ENCODE measurements at regions not wholly inside any gene's neighbourhood (a gene's known extent, or its start where the extent isn't known, plus 50 kb on each side); places are given as distances from the start of the nearest gene placed in this dataset.
"Not testable (repeated sequence)": the region's sequence is repeated elsewhere in the genome, so short reads cannot be mapped to it uniquely, and the experiment has no call there.

DNA sequence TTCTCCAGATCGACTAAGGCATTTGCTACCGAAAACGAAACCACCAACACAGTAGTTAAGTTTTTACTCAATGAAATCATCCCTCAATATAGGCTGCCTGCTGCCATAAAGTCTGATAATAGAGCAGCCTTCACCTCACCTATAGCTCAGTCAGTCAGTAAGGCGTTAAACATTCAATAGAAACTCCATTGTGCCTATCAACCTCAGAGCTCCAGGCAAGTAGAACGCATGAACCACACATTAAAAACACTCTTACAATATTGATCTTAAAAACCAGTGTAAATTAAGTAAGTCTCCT, 160.6 kb downstream of the DEFB131A start:
- Histone ChIP-seq H3K56ac (ENCODE audit: low read length) (peak overlapping the region; percentile 25), H3K4ac (ENCODE audit: low read depth, low read length) (peak overlapping the region; percentile 16)
- H3K27me3 ChIP-seq (ENCODE audit: insufficient read depth, low read length, poor library complexity); H3K9ac ChIP-seq (ENCODE audit: low read length); H3K4me3 ChIP-seq (ENCODE audit: low read length); DNase-seq; H3K23ac ChIP-seq (ENCODE audit: low read length); H3K36me3 ChIP-seq (ENCODE audit: control insufficient read depth, insufficient read depth, low read length); H3K27ac ChIP-seq (ENCODE audit: low read depth, low read length); H2AK5ac ChIP-seq (ENCODE audit: low read length); H4K5ac ChIP-seq (ENCODE audit: low read length); H3K79me1 ChIP-seq (ENCODE audit: low read length); H2BK5ac ChIP-seq (ENCODE audit: low read length); H2BK15ac ChIP-seq (replicated peaks; ENCODE audit: low read depth); H3K4me2 ChIP-seq (ENCODE audit: low read length); H3K4me1 ChIP-seq (ENCODE audit: control insufficient read depth, low read depth, low read length); H3K79me2 ChIP-seq (ENCODE audit: control insufficient read depth, insufficient read depth, low read length); H2BK120ac ChIP-seq (ENCODE audit: low read depth, low read length); H4K8ac ChIP-seq (ENCODE audit: low read depth, low read length); H3K18ac ChIP-seq (ENCODE audit: low read length): not testable (repeated sequence)
- WGBS (ENCODE audit: extremely low coverage, insufficient coverage, low lambda C conversion rate), result no CpG with 5 or more reads among the region's 5 CpGs

DNA sequence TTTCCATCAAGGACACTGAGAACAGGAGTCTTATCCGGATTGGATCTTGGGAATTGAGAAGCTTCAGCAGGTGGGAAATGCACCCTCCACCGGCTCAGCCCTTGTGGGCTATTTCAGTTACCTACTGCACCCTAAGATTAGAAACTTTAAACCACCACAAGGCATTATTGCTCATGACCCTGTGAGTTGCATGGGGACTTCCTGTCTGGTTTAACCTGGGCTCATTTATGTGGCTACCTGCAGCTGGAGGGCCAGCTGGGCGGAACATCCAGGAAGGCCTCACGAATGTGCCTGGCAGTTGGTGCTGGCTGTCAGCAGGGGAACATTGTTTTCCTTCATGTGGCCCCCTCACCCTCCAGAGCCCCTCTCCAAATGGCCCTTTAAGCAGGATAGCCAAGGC, 164.1 kb downstream of the DEFB131A start:
- WGBS (ENCODE audit: extremely low coverage, insufficient coverage, low lambda C conversion rate), result no CpG with 5 or more reads among the region's 4 CpGs
- Histone ChIP-seq H2AK5ac (ENCODE audit: low read length) (no peak overlapping the region), H3K4me1 (ENCODE audit: control insufficient read depth, low read depth, low read length) (peaks cover 6% of the 10 kb centered on the region), H3K18ac (ENCODE audit: low read length) (peak overlapping the region; percentile 93), H3K79me2 (ENCODE audit: control insufficient read depth, insufficient read depth, low read length) (no peaks in the 10 kb centered on the region), H3K4me2 (ENCODE audit: low read length) (no peak overlapping the region), H3K79me1 (ENCODE audit: low read length) (no peaks in the 10 kb centered on the region), H2BK15ac (replicated peaks; ENCODE audit: low read depth) (no peak overlapping the region), H3K56ac (ENCODE audit: low read length) (peak overlapping the region; percentile 79), H3K27ac (ENCODE audit: low read depth, low read length) (peak overlapping the region; percentile 70), H3K36me3 (ENCODE audit: control insufficient read depth, insufficient read depth, low read length) (no peaks in the 10 kb centered on the region), H3K23ac (ENCODE audit: low read length) (no peak overlapping the region), H4K8ac (ENCODE audit: low read depth, low read length) (peak overlapping the region; percentile 1), H2BK5ac (ENCODE audit: low read length) (peak overlapping the region; percentile 82), H3K4me3 (ENCODE audit: low read length) (no peak overlapping the region), H3K9ac (ENCODE audit: low read length) (no peak overlapping the region), H4K5ac (ENCODE audit: low read length) (no peak overlapping the region), H3K27me3 (ENCODE audit: insufficient read depth, low read length, poor library complexity) (no peaks in the 10 kb centered on the region), H2BK120ac (ENCODE audit: low read depth, low read length) (no peak overlapping the region), H3K4ac (ENCODE audit: low read depth, low read length) (no peak overlapping the region)
- DNase-seq, result no peak

DNA sequence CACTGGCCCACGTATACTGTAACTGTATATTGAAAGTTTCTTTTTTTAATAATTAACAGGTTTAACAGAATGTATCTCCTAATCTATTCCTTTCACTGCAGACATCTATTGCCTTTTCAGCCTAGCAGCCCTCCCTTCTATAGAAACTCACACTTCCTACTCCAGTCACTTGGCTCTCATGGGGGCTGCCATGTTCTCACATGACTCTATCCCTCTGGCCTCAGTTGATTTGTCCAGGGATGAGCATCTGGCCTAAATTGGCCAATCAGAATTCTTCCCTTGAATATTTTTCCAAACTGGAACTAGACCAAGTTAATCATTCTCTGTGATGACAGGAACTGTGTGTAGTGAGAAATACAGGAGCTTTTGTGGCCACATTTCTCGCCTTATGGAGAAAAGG, 166.1 kb downstream of the DEFB131A start:
- not testable (repeated sequence) for H2BK15ac ChIP-seq (replicated peaks; ENCODE audit: low read depth); H2AK5ac ChIP-seq (ENCODE audit: low read length); H3K27me3 ChIP-seq (ENCODE audit: insufficient read depth, low read length, poor library complexity); H3K27ac ChIP-seq (ENCODE audit: low read depth, low read length); DNase-seq; H3K4me3 ChIP-seq (ENCODE audit: low read length); H3K56ac ChIP-seq (ENCODE audit: low read length); H2BK120ac ChIP-seq (ENCODE audit: low read depth, low read length); H3K4ac ChIP-seq (ENCODE audit: low read depth, low read length); H3K36me3 ChIP-seq (ENCODE audit: control insufficient read depth, insufficient read depth, low read length); H3K23ac ChIP-seq (ENCODE audit: low read length); H4K5ac ChIP-seq (ENCODE audit: low read length); H3K18ac ChIP-seq (ENCODE audit: low read length); H3K79me1 ChIP-seq (ENCODE audit: low read length); H4K8ac ChIP-seq (ENCODE audit: low read depth, low read length); H3K79me2 ChIP-seq (ENCODE audit: control insufficient read depth, insufficient read depth, low read length); H3K4me2 ChIP-seq (ENCODE audit: low read length); H2BK5ac ChIP-seq (ENCODE audit: low read length); H3K4me1 ChIP-seq (ENCODE audit: control insufficient read depth, low read depth, low read length); H3K9ac ChIP-seq (ENCODE audit: low read length)
- no CpG with 5 or more reads among the region's 2 CpGs for WGBS (ENCODE audit: extremely low coverage, insufficient coverage, low lambda C conversion rate)

DNA sequence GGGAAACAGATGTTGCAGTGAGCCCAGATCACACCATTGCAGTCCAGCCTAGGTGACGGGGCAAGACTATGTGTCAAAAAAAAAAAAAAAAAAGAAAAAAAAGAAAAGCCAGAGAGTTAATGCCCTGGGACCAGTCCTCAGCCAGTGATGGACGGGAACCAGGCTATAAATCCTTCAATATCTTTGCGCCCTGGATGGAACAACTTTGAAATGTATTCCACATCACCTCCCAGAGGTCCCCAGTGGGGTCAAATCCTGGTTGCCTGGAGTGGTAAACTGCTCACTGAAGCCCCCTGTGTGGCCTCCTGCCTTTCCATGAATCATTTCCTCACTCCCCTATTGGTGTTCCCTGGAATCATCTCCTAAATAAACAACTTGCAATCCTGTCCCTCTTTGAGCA, 166.9 kb downstream of the DEFB131A start:
- H3K27ac ChIP-seq (ENCODE audit: low read depth, low read length), result no peak overlapping the region
- no peak overlapping the region for H4K8ac ChIP-seq (ENCODE audit: low read depth, low read length)
- no CpG with 5 or more reads among the region's 3 CpGs for WGBS (ENCODE audit: extremely low coverage, insufficient coverage, low lambda C conversion rate)
- H3K9ac ChIP-seq (ENCODE audit: low read length), result no peak overlapping the region
- no peak overlapping the region for H2BK5ac ChIP-seq (ENCODE audit: low read length)
- H2BK120ac ChIP-seq (ENCODE audit: low read depth, low read length), result no peak overlapping the region
- no peak overlapping the region for H3K18ac ChIP-seq (ENCODE audit: low read length)
- H3K56ac ChIP-seq (ENCODE audit: low read length), result no peak overlapping the region
- no peak for DNase-seq
- no peak overlapping the region for H3K4ac ChIP-seq (ENCODE audit: low read depth, low read length)
- no peaks in the 10 kb centered on the region for H3K79me1 ChIP-seq (ENCODE audit: low read length)
- H3K4me3 ChIP-seq (ENCODE audit: low read length), result no peak overlapping the region
- no peaks in the 10 kb centered on the region for H3K36me3 ChIP-seq (ENCODE audit: control insufficient read depth, insufficient read depth, low read length)
- no peak overlapping the region for H4K5ac ChIP-seq (ENCODE audit: low read length)
- no peak overlapping the region for H2AK5ac ChIP-seq (ENCODE audit: low read length)
- no peaks in the 10 kb centered on the region for H3K27me3 ChIP-seq (ENCODE audit: insufficient read depth, low read length, poor library complexity)
- H2BK15ac ChIP-seq (replicated peaks; ENCODE audit: low read depth), result no peak overlapping the region
- peaks cover 4% of the 10 kb centered on the region for H3K4me1 ChIP-seq (ENCODE audit: control insufficient read depth, low read depth, low read length)
- H3K79me2 ChIP-seq (ENCODE audit: control insufficient read depth, insufficient read depth, low read length), result no peaks in the 10 kb centered on the region
- no peak overlapping the region for H3K23ac ChIP-seq (ENCODE audit: low read length)
- H3K4me2 ChIP-seq (ENCODE audit: low read length), result no peak overlapping the region

DNA sequence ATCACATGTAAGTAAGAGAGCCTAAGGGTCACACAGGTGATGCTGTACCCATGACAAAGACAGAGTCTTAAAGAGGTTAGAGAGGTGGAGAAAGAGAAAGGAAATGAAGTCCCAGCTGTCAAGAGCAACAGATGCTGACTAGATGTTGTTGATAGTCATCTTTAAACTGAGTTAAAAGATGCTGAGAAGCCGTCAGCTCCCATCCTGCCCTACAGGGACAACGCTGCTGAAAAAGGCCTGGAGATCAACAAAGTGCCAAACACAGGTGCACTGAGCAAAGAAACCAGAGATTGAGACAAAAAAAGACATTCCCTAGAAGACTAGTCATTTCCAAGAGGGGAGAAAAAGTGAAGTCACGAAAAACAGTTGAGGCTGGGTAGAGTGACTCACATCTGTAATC, 145.0 kb upstream of the DRD5 start:
- not testable (repeated sequence) for H3K79me1 ChIP-seq (ENCODE audit: low read length); H2AK5ac ChIP-seq (ENCODE audit: low read length); H3K9ac ChIP-seq (ENCODE audit: low read length); H3K27me3 ChIP-seq (ENCODE audit: insufficient read depth, low read length, poor library complexity); H3K4me3 ChIP-seq (ENCODE audit: low read length); H3K4ac ChIP-seq (ENCODE audit: low read depth, low read length); H2BK5ac ChIP-seq (ENCODE audit: low read length); H3K4me2 ChIP-seq (ENCODE audit: low read length); H3K56ac ChIP-seq (ENCODE audit: low read length); H3K36me3 ChIP-seq (ENCODE audit: control insufficient read depth, insufficient read depth, low read length); H2BK120ac ChIP-seq (ENCODE audit: low read depth, low read length); H3K18ac ChIP-seq (ENCODE audit: low read length); H3K4me1 ChIP-seq (ENCODE audit: control insufficient read depth, low read depth, low read length); DNase-seq; H3K23ac ChIP-seq (ENCODE audit: low read length); H4K8ac ChIP-seq (ENCODE audit: low read depth, low read length); H3K27ac ChIP-seq (ENCODE audit: low read depth, low read length); H3K79me2 ChIP-seq (ENCODE audit: control insufficient read depth, insufficient read depth, low read length); H4K5ac ChIP-seq (ENCODE audit: low read length); H2BK15ac ChIP-seq (replicated peaks; ENCODE audit: low read depth)
- WGBS (ENCODE audit: extremely low coverage, insufficient coverage, low lambda C conversion rate), result no CpG with 5 or more reads among the region's 3 CpGs

DNA sequence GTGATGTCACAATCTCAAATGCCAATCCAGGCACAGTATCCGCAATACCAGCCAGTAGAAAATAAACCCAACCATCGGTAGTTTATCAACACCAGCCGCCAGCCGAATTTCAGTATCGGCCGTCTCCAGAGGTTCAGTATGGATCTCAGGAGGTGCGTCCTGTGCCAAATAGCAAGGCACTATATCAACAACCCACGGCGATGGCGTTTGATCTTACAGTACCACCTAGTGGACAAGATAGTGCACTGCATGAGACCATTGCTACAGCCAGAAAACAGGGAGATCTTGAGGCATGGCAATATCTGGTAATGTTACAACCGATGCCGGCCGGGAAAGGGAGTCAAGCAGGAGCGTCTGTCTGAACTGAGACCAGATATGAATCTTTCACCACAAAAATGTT, 121.8 kb upstream of the DRD5 start:
- not testable (repeated sequence) for H3K23ac ChIP-seq (ENCODE audit: low read length); H3K27ac ChIP-seq (ENCODE audit: low read depth, low read length); H4K8ac ChIP-seq (ENCODE audit: low read depth, low read length); H3K27me3 ChIP-seq (ENCODE audit: insufficient read depth, low read length, poor library complexity); H3K9ac ChIP-seq (ENCODE audit: low read length); H2BK5ac ChIP-seq (ENCODE audit: low read length); H3K4me1 ChIP-seq (ENCODE audit: control insufficient read depth, low read depth, low read length); H4K5ac ChIP-seq (ENCODE audit: low read length); H2BK120ac ChIP-seq (ENCODE audit: low read depth, low read length); H3K79me2 ChIP-seq (ENCODE audit: control insufficient read depth, insufficient read depth, low read length); H3K56ac ChIP-seq (ENCODE audit: low read length); H3K4me3 ChIP-seq (ENCODE audit: low read length); H3K36me3 ChIP-seq (ENCODE audit: control insufficient read depth, insufficient read depth, low read length); H3K79me1 ChIP-seq (ENCODE audit: low read length); H2BK15ac ChIP-seq (replicated peaks; ENCODE audit: low read depth); H3K4ac ChIP-seq (ENCODE audit: low read depth, low read length); H2AK5ac ChIP-seq (ENCODE audit: low read length); H3K4me2 ChIP-seq (ENCODE audit: low read length); H3K18ac ChIP-seq (ENCODE audit: low read length)
- peak; percentile 26 for DNase-seq
- WGBS (ENCODE audit: extremely low coverage, insufficient coverage, low lambda C conversion rate), result no CpG with 5 or more reads among the region's 14 CpGs

Measured in mesendoderm (in vitro differentiated cells).